ENCODE measurements at regions not wholly inside any gene's neighbourhood (a gene's known extent, or its start where the extent isn't known, plus 50 kb on each side); places are given as distances from the start of the nearest gene placed in this dataset.

DNA sequence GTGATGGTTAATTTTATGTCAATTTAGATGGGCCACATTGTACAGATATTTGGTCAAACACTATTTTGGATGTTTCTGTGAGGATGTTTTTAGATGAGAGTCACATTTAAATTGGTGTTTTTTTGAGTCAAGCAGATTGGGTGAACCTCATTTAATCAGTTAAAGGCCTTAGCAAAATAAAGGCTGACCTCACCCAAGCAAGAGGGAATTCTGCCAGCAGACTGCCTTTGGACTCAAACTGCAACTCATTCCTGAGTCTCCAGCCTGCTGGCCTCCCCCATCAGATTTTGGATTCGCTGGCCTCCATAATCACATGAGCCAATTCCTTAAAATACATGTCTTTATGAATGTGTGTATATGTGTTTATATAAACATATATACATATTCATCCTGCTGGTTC lies 282.7 kb upstream of the POU5F2 start:
- Histone ChIP-seq H3K4me3 (ENCODE audit: low read length) (no peak overlapping the region), H3K9ac (ENCODE audit: low read length) (no peak overlapping the region), H3K27me3 (ENCODE audit: low read depth, low read length) (no peaks in the 10 kb centered on the region), H3K36me3 (replicated peaks; ENCODE audit: low read depth, low read length) (no peaks in the 10 kb centered on the region), H2AFZ (ENCODE audit: low read depth, low read length) (no peak overlapping the region), H3K9me3 (ENCODE audit: insufficient read depth, low read length) (no peaks in the 10 kb centered on the region), H3K79me2 (ENCODE audit: low read length) (no peaks in the 10 kb centered on the region), H3K4me1 (ENCODE audit: low read length) (no peaks in the 10 kb centered on the region), H3K4me2 (ENCODE audit: low read length) (no peak overlapping the region), H3K27ac (ENCODE audit: low read length) (no peak overlapping the region), H4K20me1 (ENCODE audit: insufficient read depth, low read length) (no peaks in the 10 kb centered on the region)
- TF ChIP-seq, protein P1, sequence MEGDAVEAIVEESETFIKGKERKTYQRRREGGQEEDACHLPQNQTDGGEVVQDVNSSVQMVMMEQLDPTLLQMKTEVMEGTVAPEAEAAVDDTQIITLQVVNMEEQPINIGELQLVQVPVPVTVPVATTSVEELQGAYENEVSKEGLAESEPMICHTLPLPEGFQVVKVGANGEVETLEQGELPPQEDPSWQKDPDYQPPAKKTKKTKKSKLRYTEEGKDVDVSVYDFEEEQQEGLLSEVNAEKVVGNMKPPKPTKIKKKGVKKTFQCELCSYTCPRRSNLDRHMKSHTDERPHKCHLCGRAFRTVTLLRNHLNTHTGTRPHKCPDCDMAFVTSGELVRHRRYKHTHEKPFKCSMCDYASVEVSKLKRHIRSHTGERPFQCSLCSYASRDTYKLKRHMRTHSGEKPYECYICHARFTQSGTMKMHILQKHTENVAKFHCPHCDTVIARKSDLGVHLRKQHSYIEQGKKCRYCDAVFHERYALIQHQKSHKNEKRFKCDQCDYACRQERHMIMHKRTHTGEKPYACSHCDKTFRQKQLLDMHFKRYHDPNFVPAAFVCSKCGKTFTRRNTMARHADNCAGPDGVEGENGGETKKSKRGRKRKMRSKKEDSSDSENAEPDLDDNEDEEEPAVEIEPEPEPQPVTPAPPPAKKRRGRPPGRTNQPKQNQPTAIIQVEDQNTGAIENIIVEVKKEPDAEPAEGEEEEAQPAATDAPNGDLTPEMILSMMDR (IDR thresholded peaks at IDR 0.05; ENCODE audit: low read depth, low read length) = no peak
- TF ChIP-seq EZH2phosphoT487 (IDR thresholded peaks at IDR 0.05; ENCODE audit: low read depth) = no peak

DNA sequence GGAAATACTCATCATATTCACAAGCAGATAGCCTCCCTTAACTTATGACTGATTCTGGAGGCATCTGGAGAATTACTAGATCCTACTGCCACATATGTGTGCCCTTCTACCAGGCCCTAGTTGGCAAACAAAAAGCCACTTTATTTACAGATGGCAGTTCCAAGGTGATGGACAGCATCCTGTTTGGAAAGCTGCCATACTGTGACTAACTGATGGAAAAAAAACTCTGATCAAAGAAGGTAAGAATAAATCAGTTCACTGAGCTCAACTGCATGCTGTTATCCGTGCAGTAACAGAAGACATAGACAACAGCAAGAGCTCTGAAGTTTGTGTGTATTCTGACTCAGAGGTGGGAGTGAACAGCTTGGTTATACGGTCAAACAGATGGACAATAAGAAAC lies 279.8 kb upstream of the POU5F2 start:
- Histone ChIP-seq H3K27me3 (ENCODE audit: low read depth, low read length) (no peaks in the 10 kb centered on the region), H3K36me3 (replicated peaks; ENCODE audit: low read depth, low read length) (no peaks in the 10 kb centered on the region), H3K4me1 (ENCODE audit: low read length) (no peaks in the 10 kb centered on the region), H3K79me2 (ENCODE audit: low read length) (no peaks in the 10 kb centered on the region), H4K20me1 (ENCODE audit: insufficient read depth, low read length) (no peaks in the 10 kb centered on the region), H2AFZ (ENCODE audit: low read depth, low read length) (no peak overlapping the region), H3K4me3 (ENCODE audit: low read length) (no peak overlapping the region), H3K4me2 (ENCODE audit: low read length) (no peak overlapping the region), H3K9ac (ENCODE audit: low read length) (no peak overlapping the region), H3K27ac (ENCODE audit: low read length) (no peak overlapping the region), H3K9me3 (ENCODE audit: insufficient read depth, low read length) (no peaks in the 10 kb centered on the region)
- TF ChIP-seq, protein P1 (IDR thresholded peaks at IDR 0.05; ENCODE audit: low read depth, low read length) = no peak
- no peak for TF ChIP-seq EZH2phosphoT487 (IDR thresholded peaks at IDR 0.05; ENCODE audit: low read depth)

DNA sequence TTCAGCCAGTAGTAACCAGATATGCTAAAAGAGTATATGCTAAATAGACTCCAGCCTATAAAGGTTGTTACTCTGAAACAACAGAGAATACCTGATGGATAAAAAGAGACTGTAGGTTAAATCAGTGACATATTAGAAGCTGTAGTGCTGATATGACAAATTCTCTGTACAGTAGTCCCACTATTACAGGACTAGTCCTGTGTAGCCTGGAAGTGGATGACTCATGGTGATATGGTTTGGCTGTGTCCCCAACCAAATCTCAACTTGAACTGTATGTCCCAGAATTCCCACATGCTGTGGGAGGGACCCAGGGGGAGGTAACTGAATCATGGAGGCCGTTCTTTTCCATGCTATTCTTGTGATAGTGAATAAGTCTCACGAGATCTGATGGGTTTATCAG lies 276.2 kb upstream of the POU5F2 start:
- H4K20me1 ChIP-seq (ENCODE audit: insufficient read depth, low read length) = no peaks in the 10 kb centered on the region
- H3K4me3 ChIP-seq (ENCODE audit: low read length) = no peak overlapping the region
- H3K4me2 ChIP-seq (ENCODE audit: low read length) = no peak overlapping the region
- no peaks in the 10 kb centered on the region for H3K79me2 ChIP-seq (ENCODE audit: low read length)
- H2AFZ ChIP-seq (ENCODE audit: low read depth, low read length) = no peak overlapping the region
- H3K4me1 ChIP-seq (ENCODE audit: low read length) = no peaks in the 10 kb centered on the region
- 0 out of 2 replicates have a peak, but pooled peaks cover 7% of the 10 kb centered on the region for H3K9me3 ChIP-seq (ENCODE audit: insufficient read depth, low read length)
- H3K27me3 ChIP-seq (ENCODE audit: low read depth, low read length) = no peaks in the 10 kb centered on the region
- H3K27ac ChIP-seq (ENCODE audit: low read length) = no peak overlapping the region
- no peak overlapping the region for H3K9ac ChIP-seq (ENCODE audit: low read length)
- no peak for TF ChIP-seq EZH2phosphoT487 (IDR thresholded peaks at IDR 0.05; ENCODE audit: low read depth)
- TF ChIP-seq, protein P1 (IDR thresholded peaks at IDR 0.05; ENCODE audit: low read depth, low read length) = no peak
- H3K36me3 ChIP-seq (replicated peaks; ENCODE audit: low read depth, low read length) = no peaks in the 10 kb centered on the region

DNA sequence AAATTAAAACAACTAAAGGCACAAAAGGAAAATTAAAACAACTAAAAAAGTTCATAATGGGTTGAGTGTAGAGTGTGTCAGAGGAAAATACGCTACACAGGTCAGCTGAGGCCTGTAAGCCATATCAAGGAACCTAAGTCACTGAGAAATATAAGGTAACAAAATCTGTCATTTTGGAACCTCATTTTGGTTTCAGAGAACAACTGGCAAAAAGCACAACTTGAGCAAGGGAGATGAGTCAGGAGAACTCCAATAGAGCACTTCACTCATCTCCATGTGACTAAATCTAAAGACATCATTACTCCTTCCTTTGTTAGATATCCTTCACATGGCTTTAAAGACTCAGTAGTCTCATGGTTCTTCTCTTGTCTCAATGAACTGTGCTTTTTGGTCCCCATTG lies 269.4 kb upstream of the POU5F2 start:
- TF ChIP-seq, protein P1 (IDR thresholded peaks at IDR 0.05; ENCODE audit: low read depth, low read length) = no peak
- TF ChIP-seq EZH2phosphoT487 (IDR thresholded peaks at IDR 0.05; ENCODE audit: low read depth) = no peak
- no peaks in the 10 kb centered on the region for H4K20me1 ChIP-seq (ENCODE audit: insufficient read depth, low read length)
- H3K4me1 ChIP-seq (ENCODE audit: low read length) = no peaks in the 10 kb centered on the region
- H3K27me3 ChIP-seq (ENCODE audit: low read depth, low read length) = no peaks in the 10 kb centered on the region
- H3K79me2 ChIP-seq (ENCODE audit: low read length) = no peaks in the 10 kb centered on the region
- H3K27ac ChIP-seq (ENCODE audit: low read length) = no peak overlapping the region
- H3K4me3 ChIP-seq (ENCODE audit: low read length) = no peak overlapping the region
- no peak overlapping the region for H2AFZ ChIP-seq (ENCODE audit: low read depth, low read length)
- no peak overlapping the region for H3K9ac ChIP-seq (ENCODE audit: low read length)
- H3K36me3 ChIP-seq (replicated peaks; ENCODE audit: low read depth, low read length) = no peaks in the 10 kb centered on the region
- H3K4me2 ChIP-seq (ENCODE audit: low read length) = no peak overlapping the region
- 0 out of 2 replicates have a peak, but pooled peaks cover 7% of the 10 kb centered on the region for H3K9me3 ChIP-seq (ENCODE audit: insufficient read depth, low read length)
